Right renal pelvis (tissue), 4 donors: ENCODE measurements at regions not wholly inside any gene's neighbourhood (a gene's known extent, or its start where the extent isn't known, plus 50 kb on each side); places are given as distances from the start of the nearest gene placed in this dataset.

ENCODE experiments used
- DNase-seq, 4 donors: peaks; one replicate each; pipeline ENCODE4 v3.0.0-alpha.2; 2013; ENCODE audit warnings: low read depth in 4 of 4, low spot score in 3 of 4, missing footprints in 1 of 4

- DNase-seq = no peak
Measured at GRCh38 chr17:56735842-56736241, 97.9 kb downstream of the C17orf67 start.

GRCh38 chr17:56737421-56738161 is 96.1 kb downstream of the C17orf67 start:
- no peak for DNase-seq

GRCh38 chr17:56739376-56739775 is 94.3 kb downstream of the C17orf67 start:
- DNase-seq = no peak

GRCh38 chr17:56739776-56740175 is 93.9 kb downstream of the C17orf67 start:
- DNase-seq = no peak

DNA sequence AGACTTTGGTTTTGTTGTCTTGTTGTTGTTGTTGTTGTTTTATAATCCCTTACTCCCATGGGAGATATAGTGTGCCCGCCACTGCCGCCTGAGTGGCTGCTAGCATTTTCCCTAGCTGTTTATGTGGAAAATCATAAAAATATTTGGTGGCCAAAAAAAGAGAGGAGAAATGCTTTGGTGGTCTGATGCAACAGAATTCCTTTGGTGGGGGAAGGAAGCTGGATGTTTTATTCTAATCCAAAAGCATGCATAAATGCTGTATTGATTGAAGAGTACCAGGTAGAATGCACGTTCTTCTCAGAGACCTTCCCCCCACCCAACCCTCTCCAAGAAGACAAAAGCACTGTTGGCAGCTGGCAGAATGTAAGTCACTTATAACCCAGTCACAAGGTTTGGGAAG is 93.2 kb downstream of the C17orf67 start:
- DNase-seq = no peak
